VCaP (cell line): ENCODE measurements at regions not wholly inside any gene's neighbourhood (a gene's known extent, or its start where the extent isn't known, plus 50 kb on each side); places are given as distances from the start of the nearest gene placed in this dataset.
"Not testable (repeated sequence)": the region's sequence is repeated elsewhere in the genome, so short reads cannot be mapped to it uniquely, and the experiment has no call there.

ENCODE experiments used
- H3K27ac ChIP-seq: fragments of 450-650 bp; 2 replicates; pipeline ENCODE4 v1.5.1; 2017
- TF ChIP-seq, protein P1 (sequence below): fragments of 450-650 bp; conservative IDR thresholded peaks from 2 replicates; pipeline ENCODE4 v1.5.1; 2017; ENCODE audit warnings: mild to moderate bottlenecking, moderate library complexity

DNA sequence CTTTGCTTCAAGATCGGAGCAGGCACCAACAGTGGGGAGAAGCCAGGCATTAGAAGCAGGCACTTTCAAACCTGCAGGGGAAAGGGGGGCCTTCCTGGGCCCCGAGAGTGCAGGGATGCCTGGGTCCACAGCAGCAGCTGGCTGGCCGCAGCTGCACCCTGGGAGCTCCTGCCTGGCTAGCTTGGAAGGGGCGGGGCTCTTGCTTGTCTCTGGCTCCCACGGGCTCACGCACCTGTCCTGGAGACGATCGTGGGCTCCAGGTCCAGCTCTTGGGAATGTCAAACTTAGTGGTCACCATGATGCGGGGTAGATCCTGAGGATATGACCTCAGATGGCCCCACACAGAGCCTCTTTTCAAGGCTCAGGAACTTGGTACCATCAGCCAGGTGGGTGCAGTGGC lies 1673.2 kb downstream of the LRRC4C start:
- TF ChIP-seq, protein P1, sequence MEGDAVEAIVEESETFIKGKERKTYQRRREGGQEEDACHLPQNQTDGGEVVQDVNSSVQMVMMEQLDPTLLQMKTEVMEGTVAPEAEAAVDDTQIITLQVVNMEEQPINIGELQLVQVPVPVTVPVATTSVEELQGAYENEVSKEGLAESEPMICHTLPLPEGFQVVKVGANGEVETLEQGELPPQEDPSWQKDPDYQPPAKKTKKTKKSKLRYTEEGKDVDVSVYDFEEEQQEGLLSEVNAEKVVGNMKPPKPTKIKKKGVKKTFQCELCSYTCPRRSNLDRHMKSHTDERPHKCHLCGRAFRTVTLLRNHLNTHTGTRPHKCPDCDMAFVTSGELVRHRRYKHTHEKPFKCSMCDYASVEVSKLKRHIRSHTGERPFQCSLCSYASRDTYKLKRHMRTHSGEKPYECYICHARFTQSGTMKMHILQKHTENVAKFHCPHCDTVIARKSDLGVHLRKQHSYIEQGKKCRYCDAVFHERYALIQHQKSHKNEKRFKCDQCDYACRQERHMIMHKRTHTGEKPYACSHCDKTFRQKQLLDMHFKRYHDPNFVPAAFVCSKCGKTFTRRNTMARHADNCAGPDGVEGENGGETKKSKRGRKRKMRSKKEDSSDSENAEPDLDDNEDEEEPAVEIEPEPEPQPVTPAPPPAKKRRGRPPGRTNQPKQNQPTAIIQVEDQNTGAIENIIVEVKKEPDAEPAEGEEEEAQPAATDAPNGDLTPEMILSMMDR: no peak
- no peak overlapping the region for H3K27ac ChIP-seq

DNA sequence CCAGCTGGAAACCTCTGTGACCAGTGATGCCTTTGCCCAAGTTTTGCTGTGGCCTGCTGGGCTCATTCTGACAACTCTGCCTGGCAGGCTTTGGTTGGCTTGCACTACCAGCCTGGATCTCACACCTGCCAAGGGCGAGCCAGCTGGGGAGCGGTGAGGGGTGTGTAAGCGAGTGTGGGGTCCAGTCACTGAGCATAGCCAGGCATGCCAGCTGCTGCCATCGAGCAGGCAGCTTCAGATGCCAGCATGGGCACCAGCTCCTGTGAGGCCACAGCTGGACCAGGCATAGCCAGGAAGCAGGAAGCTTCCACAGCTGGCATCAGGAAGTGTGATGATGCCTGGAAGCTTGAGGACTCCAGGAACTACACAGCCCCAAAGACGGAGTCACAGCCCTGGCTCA lies 1674.6 kb downstream of the LRRC4C start:
- TF ChIP-seq, protein P1: no peak
- no peak overlapping the region for H3K27ac ChIP-seq

DNA sequence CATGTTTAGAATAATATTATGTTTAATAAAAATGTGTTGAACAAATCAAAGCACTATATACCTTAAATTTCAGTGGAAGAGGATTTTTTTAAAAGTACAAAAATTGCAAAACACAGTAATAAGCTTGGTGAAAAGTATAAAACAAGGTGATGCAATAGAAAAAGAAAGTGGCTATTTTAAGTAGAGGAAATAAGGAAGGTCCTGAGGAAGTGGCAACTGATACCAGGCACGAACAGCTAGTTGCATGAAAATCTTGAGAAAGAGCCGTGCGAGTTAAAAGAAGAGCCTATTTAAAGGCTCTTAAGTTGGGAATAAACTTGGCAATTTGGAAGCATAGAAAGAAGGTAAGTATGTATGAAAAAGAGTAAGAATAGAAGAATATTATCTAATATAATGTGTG lies 1679.3 kb downstream of the LRRC4C start:
- no peak overlapping the region for H3K27ac ChIP-seq
- TF ChIP-seq, protein P1: no peak

DNA sequence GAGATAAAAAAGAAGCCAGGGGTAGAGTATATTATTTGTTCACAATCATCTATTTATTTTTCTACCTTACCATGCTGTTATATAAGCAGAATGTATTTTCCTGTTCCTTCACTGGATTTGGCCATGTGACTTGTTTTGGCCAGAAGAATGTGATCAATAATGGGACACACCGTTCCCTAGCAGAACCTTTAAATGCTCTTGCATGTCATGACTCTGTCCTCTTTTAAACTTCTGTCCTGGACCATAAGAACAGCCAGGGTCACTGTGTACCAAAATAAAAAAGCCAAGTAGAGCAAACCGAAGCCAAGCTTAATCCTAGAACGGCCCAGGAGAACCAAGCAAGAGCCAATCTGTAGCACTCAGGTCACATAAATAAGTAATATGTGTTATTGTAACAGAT lies 1682.4 kb downstream of the LRRC4C start:
- no peak overlapping the region for H3K27ac ChIP-seq
- TF ChIP-seq, protein P1: no peak

DNA sequence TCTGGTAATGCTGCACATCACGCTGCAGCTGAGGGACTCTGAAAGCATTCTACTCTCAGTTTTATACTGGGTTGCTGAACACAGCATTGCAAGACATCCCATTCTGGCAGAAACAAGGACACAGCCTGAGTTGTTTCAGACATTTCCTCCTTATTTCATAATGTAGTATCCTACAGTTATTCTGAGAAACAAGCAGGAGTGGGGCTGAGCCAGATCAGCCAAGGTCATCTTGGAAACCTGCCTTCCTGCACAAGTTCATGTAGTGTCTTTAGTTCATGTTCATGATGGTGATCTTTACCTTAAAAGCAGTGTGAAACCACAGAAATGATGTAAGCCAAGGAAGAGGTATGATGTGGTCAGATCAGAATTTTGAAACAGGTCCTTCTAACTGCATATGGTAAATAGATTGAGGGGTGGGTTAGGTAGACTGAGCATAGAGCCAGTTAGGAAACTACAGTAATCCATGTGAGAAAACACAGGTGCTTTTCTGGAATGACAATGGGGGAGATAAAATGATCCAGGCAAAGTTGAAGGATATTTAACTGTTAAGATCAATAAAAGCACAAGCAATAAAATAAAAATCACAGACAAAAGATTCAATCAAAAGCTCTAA lies 1686.8 kb downstream of the LRRC4C start:
- TF ChIP-seq, protein P1: no peak
- H3K27ac ChIP-seq: no peak overlapping the region

DNA sequence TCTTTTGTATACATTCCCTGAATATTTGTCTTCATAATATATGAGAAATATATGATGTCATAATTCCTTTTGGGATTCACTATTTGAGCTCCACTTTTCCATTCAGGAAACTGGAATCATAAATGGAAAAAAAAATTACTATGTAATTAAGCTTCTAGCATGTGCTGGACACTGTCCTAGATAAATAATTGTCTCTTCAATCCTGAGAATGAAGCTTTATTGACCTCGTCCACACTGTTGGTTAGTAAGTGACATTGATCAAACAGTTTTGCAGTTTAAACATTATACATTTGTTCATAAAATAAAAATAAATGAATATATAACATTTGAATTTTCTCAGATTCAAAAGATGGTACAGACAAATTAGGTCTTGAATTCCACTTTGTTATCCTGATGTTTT lies 1691.2 kb downstream of the LRRC4C start:
- no peak overlapping the region for H3K27ac ChIP-seq
- TF ChIP-seq, protein P1: no peak

DNA sequence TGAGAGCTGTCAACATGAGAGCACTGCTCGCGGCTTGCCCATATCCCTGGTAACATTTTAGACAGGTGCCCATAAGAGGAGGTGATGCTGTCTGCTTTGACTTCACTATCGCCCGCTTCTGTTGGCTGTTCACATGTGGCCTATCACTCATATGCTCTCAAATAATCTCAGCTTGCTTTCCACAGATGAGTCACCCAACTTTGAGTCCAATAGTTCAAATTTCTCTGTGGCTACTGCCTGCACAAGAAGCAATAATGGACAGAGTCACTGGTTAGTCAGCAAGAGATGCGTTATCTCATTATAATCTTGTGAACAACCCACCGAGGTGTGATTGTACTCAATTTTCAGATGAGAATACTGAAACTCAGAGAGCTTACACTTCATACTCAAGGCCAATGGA lies 1714.1 kb downstream of the LRRC4C start:
- TF ChIP-seq, protein P1: no peak
- H3K27ac ChIP-seq: no peak overlapping the region

DNA sequence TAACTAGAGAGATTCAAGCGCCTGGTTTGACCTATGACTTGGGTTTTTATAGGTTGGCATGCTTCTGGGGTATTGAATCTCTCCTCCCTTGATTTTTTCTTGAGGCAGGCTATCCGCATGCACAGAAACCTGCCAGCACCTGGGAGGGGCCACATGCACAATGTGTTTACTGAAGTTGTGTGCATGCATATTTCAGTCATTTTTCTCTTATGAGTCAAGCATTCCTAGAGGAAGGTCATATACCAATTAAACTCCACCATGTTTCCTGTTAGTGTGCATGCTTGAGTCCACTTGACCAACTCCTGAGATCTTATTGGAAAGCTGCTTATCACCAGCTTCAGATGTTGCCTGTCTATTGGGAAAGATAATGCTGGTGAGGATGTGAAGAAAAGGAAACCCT lies 1718.4 kb downstream of the LRRC4C start:
- no peak overlapping the region for H3K27ac ChIP-seq
- TF ChIP-seq, protein P1: no peak

DNA sequence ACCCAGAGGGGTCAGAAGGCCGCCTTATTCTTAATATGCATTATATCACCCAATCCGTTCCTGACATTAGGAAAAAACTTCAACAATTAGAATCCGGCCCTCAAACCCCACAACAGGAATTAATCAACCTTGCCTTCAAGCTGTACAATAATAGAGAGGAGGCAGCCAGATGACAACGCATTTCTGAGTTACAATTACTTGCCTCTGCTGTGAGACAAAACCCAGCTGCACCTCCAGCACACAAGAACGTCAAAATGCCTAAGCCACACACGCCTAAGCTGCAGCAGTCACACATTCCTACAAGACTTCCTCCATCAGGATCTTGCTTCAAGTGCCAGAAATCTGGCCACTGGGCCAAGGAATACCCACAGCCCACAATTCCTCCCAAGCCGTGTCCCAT lies 1723.1 kb downstream of the LRRC4C start:
- not testable (repeated sequence) for H3K27ac ChIP-seq
